ENCODE measurements at regions not wholly inside any gene's neighbourhood (a gene's known extent, or its start where the extent isn't known, plus 50 kb on each side); places are given as distances from the start of the nearest gene placed in this dataset.
"Not testable (repeated sequence)": the region's sequence is repeated elsewhere in the genome, so short reads cannot be mapped to it uniquely, and the experiment has no call there.

- DNase-seq (ENCODE audit: low spot score) (no peak), ATAC-seq (ENCODE audit: low FRiP score) (no peak)
- TF ChIP-seq CTCF (IDR thresholded peaks at IDR 0.05) = no peak
Measured at GRCh38 chr2:236835307-236836024, 250.2 kb upstream of the COPS8 start.

- DNase-seq (ENCODE audit: low spot score); ATAC-seq (ENCODE audit: low FRiP score): not testable (repeated sequence)
Measured at GRCh38 chr2:236836028-236836427, 249.7 kb upstream of the COPS8 start.

GRCh38 chr2:236840215-236840614 is 245.5 kb upstream of the COPS8 start:
- no peak for TF ChIP-seq CTCF (IDR thresholded peaks at IDR 0.05)
- ATAC-seq (ENCODE audit: low FRiP score) (no peak), DNase-seq (ENCODE audit: low spot score) (no peak)

GRCh38 chr2:236840857-236841256 is 244.8 kb upstream of the COPS8 start:
- no peak for ATAC-seq (ENCODE audit: low FRiP score)
- no peak for DNase-seq (ENCODE audit: low spot score)
- TF ChIP-seq CTCF (IDR thresholded peaks at IDR 0.05) = no peak

- DNase-seq (ENCODE audit: low spot score) (no peak), ATAC-seq (ENCODE audit: low FRiP score) (no peak)
- TF ChIP-seq CTCF (IDR thresholded peaks at IDR 0.05) = no peak
Measured at GRCh38 chr2:236841389-236841788, 244.3 kb upstream of the COPS8 start.

GRCh38 chr2:236843161-236843968 is 242.3 kb upstream of the COPS8 start:
- no peak for DNase-seq (ENCODE audit: low spot score)

GRCh38 chr2:236844711-236845110 is 241.0 kb upstream of the COPS8 start:
- DNase-seq (ENCODE audit: low spot score) = no peak
- no peak for ATAC-seq (ENCODE audit: low FRiP score)
- no peak for TF ChIP-seq CTCF (IDR thresholded peaks at IDR 0.05)

More at GRCh38 chr2:236843161-236843968, 242.3 kb upstream of the COPS8 start:
- no peak for TF ChIP-seq CTCF (IDR thresholded peaks at IDR 0.05)
- peak; percentile 41 for ATAC-seq (ENCODE audit: low FRiP score)
